Fibroblast of mammary gland (primary cell): ENCODE measurements at regions not wholly inside any gene's neighbourhood (a gene's known extent, or its start where the extent isn't known, plus 50 kb on each side); places are given as distances from the start of the nearest gene placed in this dataset.

Experiments used
- DNase-seq: peaks from one replicate; pipeline ENCODE4 v3.0.0-alpha.2; 2010; ENCODE audit warnings: low read depth
- H3K4me3 ChIP-seq: 2 replicates; pipeline ENCODE4 v1.5.1; 2011; ENCODE audit warnings: low read depth, mild to moderate bottlenecking, low read length, moderate library complexity; ENCODE audit not compliant: control insufficient read depth
- CTCF ChIP-seq: conservative IDR thresholded peaks from 2 replicates; pipeline ENCODE4 v1.5.1; 2011; ENCODE audit warnings: low read depth, low read length, inconsistent platforms; ENCODE audit not compliant: control insufficient read depth, insufficient read depth

- DNase-seq, result no peak
- no peak overlapping the region for H3K4me3 ChIP-seq
- no peak for TF ChIP-seq CTCF
Observed at GRCh38 chr10:78358982-78359381, 325.3 kb downstream of the RPS24 start.

GRCh38 chr10:78359640-78360091, 326.0 kb downstream of the RPS24 start:
- no peak overlapping the region for H3K4me3 ChIP-seq
- no peak for TF ChIP-seq CTCF
- DNase-seq, result no peak

GRCh38 chr10:78360284-78360683, 326.6 kb downstream of the RPS24 start:
- no peak for TF ChIP-seq CTCF
- DNase-seq, result no peak
- no peak overlapping the region for H3K4me3 ChIP-seq

- TF ChIP-seq CTCF, result no peak
- H3K4me3 ChIP-seq, result no peak overlapping the region
- DNase-seq, result no peak
Observed at GRCh38 chr10:78361031-78361430, 327.4 kb downstream of the RPS24 start.

- DNase-seq, result no peak
- H3K4me3 ChIP-seq, result no peak overlapping the region
- TF ChIP-seq CTCF, result no peak
Observed at GRCh38 chr10:78362406-78363022, 328.9 kb downstream of the RPS24 start.

GRCh38 chr10:78363190-78363589, 329.5 kb downstream of the RPS24 start:
- no peak overlapping the region for H3K4me3 ChIP-seq
- TF ChIP-seq CTCF, result no peak
- DNase-seq, result no peak

GRCh38 chr10:78365694-78366093, 332.0 kb downstream of the RPS24 start:
- TF ChIP-seq CTCF, result no peak
- DNase-seq, result no peak
- no peak overlapping the region for H3K4me3 ChIP-seq
